GM10248 (cell line): ENCODE measurements at regions not wholly inside any gene's neighbourhood (a gene's known extent, or its start where the extent isn't known, plus 50 kb on each side); places are given as distances from the start of the nearest gene placed in this dataset.

Experiments used
- CTCF ChIA-PET: fragments of 300-600 bp; sonication (Branson Sonifier 250); formaldehyde crosslinking; extraction: SDS; loops from one replicate; lab custom pipeline; 2021; ENCODE audit warnings: antibody characterized with exemption; lab: Yijun Ruan, JAX
- POLR2A ChIA-PET: fragments of 350-650 bp; sonication (Branson Sonifier 250); formaldehyde crosslinking; extraction: SDS; loops from one replicate; lab custom pipeline; 2020; ENCODE audit warnings: antibody characterized with exemption; lab: Yijun Ruan, JAX
- DNase-seq: peaks from one replicate; pipeline ENCODE4 v3.0.0; 2012; ENCODE audit errors: extremely low spot score
- CTCF ChIP-seq: IDR thresholded peaks from 2 replicates; pipeline ENCODE4 v1.5.1; 2012; ENCODE audit warnings: mild to moderate bottlenecking, low read depth; ENCODE audit errors: extremely low read depth, missing control alignments, control extremely low read depth

- POLR2A ChIA-PET = no interaction called here
- no peak for DNase-seq
- no peak for TF ChIP-seq CTCF
- CTCF ChIA-PET = interaction anchor here (1.1 to 1.3 kb wide), 2 partner anchors 14 to 29 kb away, joined by 3 to 4 read pairs; no protein-coding TSS in a partner anchor
Observed at GRCh38 chr5:21199087-21199486, 1211.1 kb upstream of the CDH18 start.

- TF ChIP-seq CTCF = no peak
- POLR2A ChIA-PET = no interaction called here
- no peak for DNase-seq
- CTCF ChIA-PET = no interaction called here
Observed at GRCh38 chr5:21195145-21195544, 1207.1 kb upstream of the CDH18 start.

GRCh38 chr5:21185536-21185935 is 1197.5 kb upstream of the CDH18 start:
- TF ChIP-seq CTCF = no peak
- CTCF ChIA-PET = no interaction called here
- no peak for DNase-seq
- POLR2A ChIA-PET = no interaction called here

GRCh38 chr5:21184581-21184980 is 1196.6 kb upstream of the CDH18 start:
- CTCF ChIA-PET = no interaction called here
- POLR2A ChIA-PET = no interaction called here
- no peak for TF ChIP-seq CTCF
- no peak for DNase-seq

GRCh38 chr5:21181609-21182125 is 1193.7 kb upstream of the CDH18 start:
- ChIA-PET POLR2A (no interaction called here), CTCF (no interaction called here)
- DNase-seq = no peak
- TF ChIP-seq CTCF = no peak

- TF ChIP-seq CTCF = no peak
- no peak for DNase-seq
- ChIA-PET POLR2A (no interaction called here), CTCF (no interaction called here)
Observed at GRCh38 chr5:21173526-21173925, 1185.5 kb upstream of the CDH18 start.

GRCh38 chr5:21173036-21173435 is 1185.0 kb upstream of the CDH18 start:
- ChIA-PET POLR2A (no interaction called here), CTCF (no interaction called here)
- DNase-seq = no peak
- TF ChIP-seq CTCF = no peak
